B cell (primary cell): ENCODE measurements at regions not wholly inside any gene's neighbourhood (a gene's known extent, or its start where the extent isn't known, plus 50 kb on each side); places are given as distances from the start of the nearest gene placed in this dataset.

Source experiments
- ATAC-seq: fragments of 200-7000 bp; cut with Tn5 transposase; one replicate; pipeline ENCODE4 v1.10.0; 2021; ENCODE audit warnings: low read depth, mild to moderate bottlenecking, moderate number of reproducible peaks, moderate library complexity
- CTCF ChIA-PET: fragments of 350-600 bp; sonication (Branson Sonifier 250); formaldehyde crosslinking; loops from one replicate; lab custom pipeline; 2021; ENCODE audit warnings: antibody characterized with exemption, inconsistent platforms; lab: Charles Lee
- POLR2A ChIA-PET: fragments of 350-600 bp; sonication (Branson Sonifier 250); formaldehyde crosslinking; loops from one replicate; lab custom pipeline; 2021; ENCODE audit warnings: antibody characterized with exemption; lab: Charles Lee
- DNase-seq: peaks from one replicate; pipeline ENCODE4 v3.0.0; 2013
- H2AFZ ChIP-seq: 2 replicates; pipeline ENCODE4 v1.6.1; 2012; ENCODE audit warnings: mild to moderate bottlenecking, low read depth, low read length; ENCODE audit not compliant: insufficient read depth, poor library complexity, severe bottlenecking
- H3K27ac ChIP-seq, 2 donors: 1 replicate in 1 of 2; 2 replicates in 1 of 2; pipeline ENCODE4 v1.5.1; 2012 to 2013; ENCODE audit warnings: low read length in 2 of 2, mild to moderate bottlenecking in 2 of 2, moderate library complexity in 1 of 2
- H3K27me3 ChIP-seq, 4 experiments: fragments of 200-600 bp in 1 of 4; sonication (generic) in 1 of 4; replicated peaks in 1 of 4; 1 replicate in 2 of 4; 2 replicates in 2 of 4; pipeline versions ENCODE4 v1.6.1 to v1.7.0; 2013 to 2016; ENCODE audit warnings: low read length in 3 of 4, mild to moderate bottlenecking in 2 of 4, mixed read lengths in 1 of 4, moderate library complexity in 1 of 4; ENCODE audit not compliant: insufficient read depth in 4 of 4, control insufficient read depth in 3 of 4; ENCODE audit errors: control extremely low read depth in 1 of 4
- H3K36me3 ChIP-seq, 2 experiments: replicated peaks in 1 of 2; 1 replicate in 1 of 2; 2 replicates in 1 of 2; pipeline versions ENCODE4 v1.6.1 to v1.7.1; 2013; ENCODE audit warnings: low read length in 1 of 2; ENCODE audit not compliant: insufficient read depth in 2 of 2, control insufficient read depth in 1 of 2; ENCODE audit errors: control extremely low read depth in 1 of 2, extremely low read depth in 1 of 2
- H3K4me1 ChIP-seq, 2 donors: fragments of 200-600 bp in 1 of 2; sonication (generic) in 1 of 2; 1 replicate in 1 of 2; 2 replicates in 1 of 2; pipeline versions ENCODE4 v1.5.1 to v1.6.1; 2013 to 2017; ENCODE audit warnings: low read length in 2 of 2; ENCODE audit not compliant: control insufficient read depth in 2 of 2, insufficient read depth in 2 of 2
- H3K4me2 ChIP-seq: replicated peaks from 2 replicates; pipeline ENCODE3; 2012; ENCODE audit warnings: mild to moderate bottlenecking, low read depth, low read length; ENCODE audit not compliant: poor library complexity, severe bottlenecking
- H3K4me3 ChIP-seq, 5 experiments: fragments of 200-600 bp in 1 of 5; sonication (generic) in 1 of 5; 1 replicate in 3 of 5; 2 replicates in 2 of 5; pipeline versions ENCODE4 v1.5.1 to v1.7.0; 2011 to 2016; ENCODE audit warnings: low read length in 4 of 5, mild to moderate bottlenecking in 4 of 5, low read depth in 2 of 5, control low read depth in 1 of 5, moderate library complexity in 1 of 5; ENCODE audit not compliant: insufficient read depth in 1 of 5; ENCODE audit errors: control extremely low read depth in 1 of 5, extremely low read depth in 1 of 5
- H3K79me2 ChIP-seq: fragments of 200-600 bp; sonication (generic); one replicate; pipeline ENCODE4 v1.6.0; 2016; ENCODE audit warnings: low read length; ENCODE audit not compliant: control insufficient read depth, insufficient read depth
- H3K9ac ChIP-seq: fragments of 200-600 bp; sonication (generic); 2 replicates; pipeline ENCODE4 v1.6.1; 2017; ENCODE audit warnings: mild to moderate bottlenecking, low read length, moderate library complexity
- H3K9me3 ChIP-seq, 3 donors: one replicate each; pipeline versions ENCODE4 v1.6.1 to v1.7.1; 2013; ENCODE audit warnings: low read length in 2 of 3; ENCODE audit not compliant: control insufficient read depth in 2 of 3, insufficient read depth in 1 of 3; ENCODE audit errors: control extremely low read depth in 1 of 3
- H4K20me1 ChIP-seq: 2 replicates; pipeline ENCODE4 v1.6.0; 2012; ENCODE audit warnings: mild to moderate bottlenecking, low read length; ENCODE audit not compliant: insufficient read depth, control insufficient read depth, poor library complexity, severe bottlenecking
- H3K27ac Mint-ChIP-seq: one replicate; pipeline ENCODE4 v1.8.0; 2021; ENCODE audit warnings: mixed read lengths
- H3K27me3 Mint-ChIP-seq: one replicate; pipeline ENCODE4 v1.8.0; 2021; ENCODE audit warnings: mixed read lengths
- H3K4me1 Mint-ChIP-seq: one replicate; pipeline ENCODE4 v1.8.0; 2021; ENCODE audit warnings: mixed read lengths
- H3K4me3 Mint-ChIP-seq: one replicate; pipeline ENCODE4 v1.8.0; 2021; ENCODE audit warnings: mixed read lengths
- H3K9me3 Mint-ChIP-seq: one replicate; pipeline ENCODE4 v1.8.0; 2022; ENCODE audit warnings: mixed read lengths; ENCODE audit not compliant: insufficient read depth
- EZH2 ChIP-seq: IDR thresholded peaks from 2 replicates; pipeline ENCODE4 v1.6.1; 2012; ENCODE audit warnings: borderline replicate concordance, low read depth, mild to moderate bottlenecking, moderate library complexity, low read length; ENCODE audit not compliant: insufficient read depth, poor library complexity, severe bottlenecking
- WGBS: methylation state at CpG from one replicate; pipeline ENCODE4 v1.1.5; 2013; ENCODE audit warnings: missing lambda C conversion rate; ENCODE audit not compliant: insufficient coverage; 5-methylcytosine and 5-hydroxymethylcytosine counted together
- intact Hi-C: fragments of 100-400 bp; cut with micrococcal nuclease; formaldehyde crosslinking; loops from one replicate; pipeline ENCODE4 v1.10.0; 2022
- TF ChIP-seq, protein P1 (sequence below): fragments of 200-600 bp; IDR thresholded peaks from one replicate; pipeline ENCODE4 v1.8.0; 2022; ENCODE audit warnings: antibody characterized with exemption, mild to moderate bottlenecking

DNA sequence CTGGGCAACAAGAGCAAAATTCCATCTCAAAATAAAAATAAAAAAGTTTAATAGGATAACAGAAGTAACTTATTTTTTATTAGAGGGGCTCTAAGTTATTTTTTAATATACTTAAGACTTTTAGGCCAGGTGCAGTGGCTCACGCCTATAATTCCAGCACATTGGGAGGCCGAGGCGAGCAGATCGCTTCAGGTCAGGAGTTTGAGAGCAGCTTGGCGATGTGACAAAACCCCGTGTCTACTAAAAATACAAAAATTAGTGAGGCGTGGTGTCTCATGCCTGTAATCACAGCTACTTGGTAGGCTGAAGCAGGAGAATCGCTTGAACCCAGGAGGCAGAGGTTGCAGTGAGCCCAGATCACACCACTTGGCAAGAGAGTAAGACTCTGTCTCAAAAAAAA, 180.5 kb upstream of the NR5A2 start:
- DNase-seq, result no peak
- no peak overlapping the region for H3K9ac ChIP-seq
- no peaks in the 10 kb centered on the region for H3K79me2 ChIP-seq
- no peak overlapping the region for H3K27ac Mint-ChIP-seq
- no peaks in the 10 kb centered on the region for H3K4me1 Mint-ChIP-seq
- ATAC-seq, result no peak
- ChIA-PET CTCF (no interaction called here), POLR2A (no interaction called here)
- no peaks in the 10 kb centered on the region for H4K20me1 ChIP-seq
- peaks cover 0 to 2% (median 0%) of the 10 kb centered on the region in 4 experiments for H3K27me3 ChIP-seq
- H3K27me3 Mint-ChIP-seq, result peaks cover 17% of the 10 kb centered on the region
- no peaks in the 10 kb centered on the region for H3K9me3 Mint-ChIP-seq
- no peak overlapping the region for H3K4me2 ChIP-seq
- H3K27ac ChIP-seq, result no peak overlapping the region
- no peaks in the 10 kb centered on the region for H3K36me3 ChIP-seq
- no peak overlapping the region for H3K4me3 ChIP-seq
- TF ChIP-seq, protein P1, sequence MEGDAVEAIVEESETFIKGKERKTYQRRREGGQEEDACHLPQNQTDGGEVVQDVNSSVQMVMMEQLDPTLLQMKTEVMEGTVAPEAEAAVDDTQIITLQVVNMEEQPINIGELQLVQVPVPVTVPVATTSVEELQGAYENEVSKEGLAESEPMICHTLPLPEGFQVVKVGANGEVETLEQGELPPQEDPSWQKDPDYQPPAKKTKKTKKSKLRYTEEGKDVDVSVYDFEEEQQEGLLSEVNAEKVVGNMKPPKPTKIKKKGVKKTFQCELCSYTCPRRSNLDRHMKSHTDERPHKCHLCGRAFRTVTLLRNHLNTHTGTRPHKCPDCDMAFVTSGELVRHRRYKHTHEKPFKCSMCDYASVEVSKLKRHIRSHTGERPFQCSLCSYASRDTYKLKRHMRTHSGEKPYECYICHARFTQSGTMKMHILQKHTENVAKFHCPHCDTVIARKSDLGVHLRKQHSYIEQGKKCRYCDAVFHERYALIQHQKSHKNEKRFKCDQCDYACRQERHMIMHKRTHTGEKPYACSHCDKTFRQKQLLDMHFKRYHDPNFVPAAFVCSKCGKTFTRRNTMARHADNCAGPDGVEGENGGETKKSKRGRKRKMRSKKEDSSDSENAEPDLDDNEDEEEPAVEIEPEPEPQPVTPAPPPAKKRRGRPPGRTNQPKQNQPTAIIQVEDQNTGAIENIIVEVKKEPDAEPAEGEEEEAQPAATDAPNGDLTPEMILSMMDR, result no peak
- no peak for TF ChIP-seq EZH2
- WGBS, result no CpG with 5 or more reads among the region's 8 CpGs
- no peaks in the 10 kb centered on the region for H3K4me1 ChIP-seq
- intact Hi-C loops, result no loop called here
- no peak overlapping the region for H2AFZ ChIP-seq
- H3K9me3 ChIP-seq, result no peaks in the 10 kb centered on the region
- H3K4me3 Mint-ChIP-seq, result no peak overlapping the region

- Mint-ChIP-seq H3K4me1 (no peaks in the 10 kb centered on the region), H3K27me3 (peaks cover 26% of the 10 kb centered on the region), H3K4me3 (no peak overlapping the region), H3K9me3 (no peaks in the 10 kb centered on the region), H3K27ac (no peak overlapping the region)
- ATAC-seq, result no peak
- Histone ChIP-seq H3K4me1 (no peaks in the 10 kb centered on the region), H3K9ac (no peak overlapping the region), H3K27me3 (peaks cover 0 to 2% (median 0%) of the 10 kb centered on the region in 4 experiments), H3K4me2 (no peak overlapping the region), H4K20me1 (no peaks in the 10 kb centered on the region), H2AFZ (no peak overlapping the region), H3K79me2 (no peaks in the 10 kb centered on the region), H3K36me3 (no peaks in the 10 kb centered on the region), H3K27ac (no peak overlapping the region), H3K4me3 (no peak overlapping the region), H3K9me3 (peaks cover 0 to 1% (median 0%) of the 10 kb centered on the region in 3 donors)
- DNase-seq, result no peak
- TF ChIP-seq, protein P1, result no peak
- no peak for TF ChIP-seq EZH2
- intact Hi-C loops, result no loop called here
- ChIA-PET CTCF (no interaction called here), POLR2A (no interaction called here)
- no CpG with 5 or more reads among the region's 2 CpGs for WGBS
These were observed 175.9 kb upstream of the NR5A2 start for GRCh38 chr1:199851439-199852140.
